ENCODE measurements at regions not wholly inside any gene's neighbourhood (a gene's known extent, or its start where the extent isn't known, plus 50 kb on each side); places are given as distances from the start of the nearest gene placed in this dataset.
A peak's percentile ranks its signal among the peaks of the same experiment; 100 is the strongest.
"Not testable (repeated sequence)": the region's sequence is repeated elsewhere in the genome, so short reads cannot be mapped to it uniquely, and the experiment has no call there.

- H3K4me3 ChIP-seq (replicated peaks in 1 of 3): no peak overlapping the region
- intact Hi-C loops (cut with DNase I): no loop called here
- H3K36me3 ChIP-seq: no peaks in the 10 kb centered on the region
- no peak for DNase-seq
- no peaks in the 10 kb centered on the region for H3K4me1 ChIP-seq
- no peaks in the 10 kb centered on the region for H3K27me3 ChIP-seq
- H3K27ac ChIP-seq: no peak overlapping the region
- TF ChIP-seq CTCF (IDR thresholded peaks at IDR 0.05) (no peak), POLR2A (IDR thresholded peaks at IDR 0.05) (no peak)
- WGBS, 2 donors: 93 to 95% methylated on average over 1 of the region's 1 CpG
- no peaks in the 10 kb centered on the region for H3K9me3 ChIP-seq
Measured at GRCh38 chr7:81385370-81385769, 384.5 kb downstream of the HGF start.

DNA sequence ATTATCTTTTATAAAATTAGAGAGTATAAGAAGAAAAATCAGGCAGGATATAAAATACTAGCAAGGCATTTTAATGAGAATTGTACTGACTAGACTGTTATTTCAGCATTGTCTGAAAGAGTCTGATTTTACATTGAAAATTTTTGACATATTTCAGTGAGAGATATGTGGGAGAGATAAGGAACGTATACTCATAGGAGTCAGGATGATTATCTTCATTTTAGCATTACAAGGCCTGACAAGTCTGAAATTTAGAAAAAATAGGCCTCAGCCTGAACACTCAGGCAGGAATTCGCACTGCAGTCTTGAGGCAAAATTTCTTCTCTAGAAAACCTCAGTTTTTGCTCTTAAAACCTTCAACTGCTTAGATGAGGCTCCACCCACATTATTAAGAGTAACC lies 386.0 kb downstream of the HGF start:
- intact Hi-C loops (cut with DNase I): no loop called here
- no peak overlapping the region for H3K4me3 ChIP-seq (replicated peaks in 1 of 3)
- no peaks in the 10 kb centered on the region for H3K36me3 ChIP-seq
- H3K4me1 ChIP-seq: no peaks in the 10 kb centered on the region
- DNase-seq: no peak
- WGBS, 2 donors: 81 to 91% methylated on average over 2 of the region's 2 CpGs
- no peaks in the 10 kb centered on the region for H3K27me3 ChIP-seq
- TF ChIP-seq POLR2A (IDR thresholded peaks at IDR 0.05): no peak
- no peak for TF ChIP-seq CTCF (IDR thresholded peaks at IDR 0.05)
- H3K27ac ChIP-seq: no peak overlapping the region
- no peaks in the 10 kb centered on the region for H3K9me3 ChIP-seq

GRCh38 chr7:81374641-81375040 lies 395.2 kb downstream of the HGF start:
- DNase-seq; intact Hi-C loops (cut with DNase I); H3K9me3 ChIP-seq; H3K27me3 ChIP-seq; H3K4me1 ChIP-seq; H3K36me3 ChIP-seq; H3K27ac ChIP-seq; H3K4me3 ChIP-seq (replicated peaks in 1 of 3): not testable (repeated sequence)

DNA sequence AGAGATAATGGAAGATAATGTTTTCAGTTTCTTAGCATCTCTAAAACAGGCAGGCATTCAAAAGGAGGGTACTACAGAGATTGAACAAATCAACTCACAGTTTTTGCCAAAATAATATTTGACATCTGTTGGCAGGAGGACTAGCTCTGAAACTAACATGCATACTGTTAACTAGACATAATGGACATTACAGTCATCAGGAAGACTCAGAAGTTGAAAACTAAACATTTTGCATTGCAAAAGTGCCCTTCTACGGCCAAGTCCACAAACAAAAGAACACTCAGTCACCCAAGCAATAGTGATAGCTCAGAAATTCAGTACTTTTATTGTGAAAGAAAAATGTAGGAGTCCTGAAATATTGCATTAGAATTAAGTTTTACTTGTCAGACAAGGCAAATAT lies 399.0 kb downstream of the HGF start:
- H3K4me1 ChIP-seq: no peaks in the 10 kb centered on the region
- intact Hi-C loops (cut with DNase I): no loop called here
- WGBS, 2 donors: 61 to 63% methylated on average over 1 of the region's 1 CpG
- no peak overlapping the region for H3K4me3 ChIP-seq (replicated peaks in 1 of 3)
- no peaks in the 10 kb centered on the region for H3K9me3 ChIP-seq
- no peak overlapping the region for H3K27ac ChIP-seq
- H3K27me3 ChIP-seq: no peaks in the 10 kb centered on the region
- H3K36me3 ChIP-seq: no peaks in the 10 kb centered on the region
- TF ChIP-seq CTCF (IDR thresholded peaks at IDR 0.05): no peak
- TF ChIP-seq POLR2A (IDR thresholded peaks at IDR 0.05): no peak
- no peak for DNase-seq

DNA sequence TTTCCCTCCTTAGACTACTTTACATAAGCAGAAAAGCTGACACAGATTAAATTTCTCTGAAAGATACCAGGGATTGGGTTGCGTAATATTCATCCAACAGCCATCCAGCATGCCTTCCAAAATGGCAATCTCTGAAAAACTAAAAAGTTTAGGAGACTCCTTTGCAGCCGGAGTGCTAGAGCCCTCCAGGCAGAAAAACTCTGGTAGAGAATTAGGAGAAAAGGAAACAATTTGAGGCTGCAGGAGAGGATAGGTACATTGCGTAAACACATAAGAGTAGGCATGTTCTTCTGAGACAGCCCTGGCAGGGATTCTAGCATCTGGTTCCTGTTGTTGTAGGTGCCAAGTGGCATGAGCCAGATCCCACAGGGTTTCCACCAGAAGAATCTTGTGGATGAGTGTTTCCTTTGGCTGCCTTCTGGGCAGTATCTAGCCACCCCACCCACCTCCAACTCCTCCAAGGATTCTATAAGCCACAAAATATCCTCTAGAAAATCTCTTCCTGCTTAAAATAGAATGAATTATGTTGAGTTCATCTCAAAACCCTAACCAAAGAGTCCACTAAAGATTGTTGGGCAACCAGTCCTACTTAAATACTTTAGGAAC lies 402.4 kb downstream of the HGF start:
- Histone ChIP-seq H3K27ac (no peak overlapping the region), H3K9me3 (no peaks in the 10 kb centered on the region), H3K27me3 (no peaks in the 10 kb centered on the region), H3K4me1 (no peaks in the 10 kb centered on the region), H3K4me3 (replicated peaks in 1 of 3) (no peak overlapping the region), H3K36me3 (no peaks in the 10 kb centered on the region)
- intact Hi-C loops (cut with DNase I): no loop called here
- TF ChIP-seq CTCF (IDR thresholded peaks at IDR 0.05) (no peak), POLR2A (IDR thresholded peaks at IDR 0.05) (no peak)
- 66 to 67% methylated on average over 3 of the region's 3 CpGs for WGBS, 2 donors
- DNase-seq: peak in 1 of 2 donors; percentile 17

GRCh38 chr7:81366546-81366945 lies 403.3 kb downstream of the HGF start:
- TF ChIP-seq POLR2A (IDR thresholded peaks at IDR 0.05) (no peak), CTCF (IDR thresholded peaks at IDR 0.05) (no peak)
- Histone ChIP-seq H3K4me1 (no peaks in the 10 kb centered on the region), H3K27ac (no peak overlapping the region), H3K36me3 (no peaks in the 10 kb centered on the region), H3K9me3 (no peaks in the 10 kb centered on the region), H3K4me3 (replicated peaks in 1 of 3) (no peak overlapping the region), H3K27me3 (no peaks in the 10 kb centered on the region)
- intact Hi-C loops (cut with DNase I): no loop called here
- no peak for DNase-seq

Measured in thyroid gland (tissue), 4 donors.